ENCODE measurements at regions not wholly inside any gene's neighbourhood (a gene's known extent, or its start where the extent isn't known, plus 50 kb on each side); places are given as distances from the start of the nearest gene placed in this dataset.

DNA sequence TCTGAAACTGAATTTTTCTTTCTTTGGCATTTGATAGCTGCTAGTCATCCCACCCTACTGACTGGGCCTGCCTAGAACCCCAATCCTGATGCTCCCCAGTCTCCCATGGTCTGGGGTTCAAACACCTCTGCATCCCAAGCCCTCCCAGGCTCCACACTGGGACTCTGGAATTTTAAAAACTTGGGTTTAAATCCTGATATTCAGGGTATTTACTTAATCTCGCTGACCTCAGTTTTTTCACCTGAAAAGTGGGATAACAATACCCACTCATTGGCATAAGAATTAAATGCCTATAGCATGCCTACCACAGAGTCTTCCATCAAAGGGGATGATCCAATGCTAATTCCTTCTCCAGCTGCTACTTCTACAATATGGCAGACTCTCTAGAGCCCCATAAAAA, 264.4 kb downstream of the NPIPA8 start:
- H3K36me3 ChIP-seq: no peaks in the 10 kb centered on the region
- intact Hi-C loops (cut with DNase I): no loop called here
- no peak overlapping the region for H3K27ac ChIP-seq
- TF ChIP-seq, protein P1, sequence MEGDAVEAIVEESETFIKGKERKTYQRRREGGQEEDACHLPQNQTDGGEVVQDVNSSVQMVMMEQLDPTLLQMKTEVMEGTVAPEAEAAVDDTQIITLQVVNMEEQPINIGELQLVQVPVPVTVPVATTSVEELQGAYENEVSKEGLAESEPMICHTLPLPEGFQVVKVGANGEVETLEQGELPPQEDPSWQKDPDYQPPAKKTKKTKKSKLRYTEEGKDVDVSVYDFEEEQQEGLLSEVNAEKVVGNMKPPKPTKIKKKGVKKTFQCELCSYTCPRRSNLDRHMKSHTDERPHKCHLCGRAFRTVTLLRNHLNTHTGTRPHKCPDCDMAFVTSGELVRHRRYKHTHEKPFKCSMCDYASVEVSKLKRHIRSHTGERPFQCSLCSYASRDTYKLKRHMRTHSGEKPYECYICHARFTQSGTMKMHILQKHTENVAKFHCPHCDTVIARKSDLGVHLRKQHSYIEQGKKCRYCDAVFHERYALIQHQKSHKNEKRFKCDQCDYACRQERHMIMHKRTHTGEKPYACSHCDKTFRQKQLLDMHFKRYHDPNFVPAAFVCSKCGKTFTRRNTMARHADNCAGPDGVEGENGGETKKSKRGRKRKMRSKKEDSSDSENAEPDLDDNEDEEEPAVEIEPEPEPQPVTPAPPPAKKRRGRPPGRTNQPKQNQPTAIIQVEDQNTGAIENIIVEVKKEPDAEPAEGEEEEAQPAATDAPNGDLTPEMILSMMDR (IDR thresholded peaks at IDR 0.05): no peak
- no peaks in the 10 kb centered on the region for H3K27me3 ChIP-seq
- ATAC-seq (no peak), DNase-seq (no peak)
- H3K4me3 ChIP-seq: no peak overlapping the region
- no peaks in the 10 kb centered on the region for H3K4me1 ChIP-seq
- H3K9me3 ChIP-seq: no peaks in the 10 kb centered on the region

DNA sequence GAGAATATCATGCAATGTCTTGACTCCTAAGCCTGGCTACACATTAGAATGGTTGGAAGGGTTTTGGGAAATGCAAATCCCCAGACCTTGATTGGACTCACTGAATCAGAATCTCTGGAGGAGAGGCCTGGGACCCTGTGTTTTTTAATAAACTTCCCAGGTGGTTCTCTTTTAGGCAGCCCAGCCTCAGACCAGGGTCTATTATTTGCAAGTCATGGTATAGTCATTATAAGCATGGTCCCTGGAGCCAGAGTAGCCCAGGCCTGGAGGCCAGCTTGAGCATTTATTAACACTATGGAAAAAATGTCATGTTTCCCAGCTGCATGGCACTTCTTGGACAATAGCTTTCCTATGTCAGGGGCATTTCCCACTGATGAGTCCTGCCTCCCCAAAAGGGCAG, 266.9 kb downstream of the NPIPA8 start:
- DNase-seq (no peak), ATAC-seq (no peak)
- Histone ChIP-seq H3K4me1 (no peaks in the 10 kb centered on the region), H3K4me3 (no peak overlapping the region), H3K27ac (no peak overlapping the region), H3K27me3 (no peaks in the 10 kb centered on the region), H3K9me3 (no peaks in the 10 kb centered on the region), H3K36me3 (no peaks in the 10 kb centered on the region)
- TF ChIP-seq, protein P1 (IDR thresholded peaks at IDR 0.05): no peak
- intact Hi-C loops (cut with DNase I): no loop called here

- intact Hi-C loops (cut with DNase I): no loop called here
Measured at GRCh38 chr16:18068477-18068876, 268.1 kb downstream of the NPIPA8 start.

DNA sequence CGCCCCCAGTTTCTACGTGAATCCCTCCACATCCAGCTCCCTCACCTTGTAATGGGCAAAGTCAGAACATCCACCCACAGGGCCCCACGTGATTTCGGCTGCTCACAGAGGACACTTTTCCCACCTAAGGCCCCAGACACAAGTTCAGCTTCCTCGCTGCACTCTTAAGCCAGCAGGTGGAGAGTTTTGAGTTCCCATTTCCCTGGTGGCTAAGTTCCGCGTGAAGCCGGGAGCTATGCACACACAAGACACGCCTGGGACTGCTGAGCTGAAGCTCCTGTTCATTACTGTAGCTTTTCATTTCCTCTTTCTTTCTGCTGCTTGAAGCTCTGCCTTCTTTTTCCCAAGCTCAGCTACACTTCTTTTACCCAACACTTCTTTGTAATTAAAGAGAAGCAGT, 273.8 kb downstream of the NPIPA8 start:
- Histone ChIP-seq H3K27me3 (peaks cover 0 to 33% of the 10 kb centered on the region in 2 donors), H3K9me3 (no peaks in the 10 kb centered on the region), H3K36me3 (no peaks in the 10 kb centered on the region), H3K27ac (no peak overlapping the region), H3K4me3 (no peak overlapping the region), H3K4me1 (no peaks in the 10 kb centered on the region)
- no peak for DNase-seq
- ATAC-seq: no peak
- TF ChIP-seq, protein P1 (IDR thresholded peaks at IDR 0.05): no peak
- intact Hi-C loops (cut with DNase I): no loop called here

More at GRCh38 chr16:18068477-18068876, 268.1 kb downstream of the NPIPA8 start:
- Histone ChIP-seq H3K4me3 (no peak overlapping the region), H3K36me3 (no peaks in the 10 kb centered on the region), H3K27me3 (peaks cover 0 to 4% of the 10 kb centered on the region in 2 donors), H3K4me1 (no peaks in the 10 kb centered on the region), H3K27ac (no peak overlapping the region), H3K9me3 (no peaks in the 10 kb centered on the region)
- DNase-seq (no peak), ATAC-seq (no peak)
- TF ChIP-seq, protein P1 (IDR thresholded peaks at IDR 0.05): no peak

DNA sequence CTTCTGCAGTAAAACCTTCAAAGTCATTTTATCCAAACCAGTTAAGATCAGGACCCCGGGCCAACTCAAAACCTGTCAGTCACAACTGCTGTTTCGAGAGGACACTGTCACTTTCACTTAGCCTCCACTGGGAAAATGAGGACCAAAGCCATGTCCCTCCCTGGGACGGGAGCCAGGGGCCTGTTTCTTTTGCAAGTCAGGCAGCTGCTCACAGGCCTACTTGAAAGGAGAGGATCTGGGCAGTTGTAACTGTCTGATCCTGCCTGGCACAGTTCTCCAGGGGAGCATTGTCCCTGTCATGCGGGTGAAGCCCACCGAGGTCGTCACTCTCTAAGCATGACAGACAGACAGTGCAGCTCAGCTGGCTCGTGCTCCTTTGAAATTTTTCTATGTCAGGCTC, 276.2 kb downstream of the NPIPA8 start:
- Histone ChIP-seq H3K4me3 (no peak overlapping the region), H3K27ac (no peak overlapping the region), H3K9me3 (no peaks in the 10 kb centered on the region), H3K27me3 (peaks cover 0 to 33% of the 10 kb centered on the region in 2 donors), H3K36me3 (no peaks in the 10 kb centered on the region), H3K4me1 (no peaks in the 10 kb centered on the region)
- ATAC-seq: no peak
- TF ChIP-seq, protein P1 (IDR thresholded peaks at IDR 0.05): no peak
- no peak for DNase-seq
- intact Hi-C loops (cut with DNase I): no loop called here

Data from left lung (tissue), 4 donors.